ENCODE measurements at regions not wholly inside any gene's neighbourhood (a gene's known extent, or its start where the extent isn't known, plus 50 kb on each side); places are given as distances from the start of the nearest gene placed in this dataset.

DNA sequence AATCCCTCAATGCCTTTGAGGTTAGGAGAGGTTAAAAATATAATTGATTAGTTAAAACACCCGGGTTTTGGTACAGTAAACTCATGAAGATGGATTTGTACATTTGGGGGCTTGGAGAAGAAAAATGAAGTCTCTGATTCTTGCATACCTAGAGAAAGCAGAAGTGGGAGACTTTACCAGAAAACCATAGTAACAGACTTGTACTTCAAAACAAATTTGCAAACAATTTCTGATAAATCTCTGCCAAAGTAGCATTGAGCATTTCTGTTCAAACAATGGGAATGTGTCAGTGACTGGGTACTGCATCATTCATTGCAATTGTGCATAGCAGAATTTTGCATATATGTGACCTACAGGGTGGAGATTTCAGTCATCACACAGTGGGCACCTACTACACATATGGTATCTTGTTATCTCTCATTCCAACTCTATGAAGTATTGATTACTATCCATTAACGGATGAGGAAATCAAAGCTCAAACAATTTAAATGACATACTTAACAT is 256.9 kb downstream of the PLK2 start:
- TF ChIP-seq, protein P1, sequence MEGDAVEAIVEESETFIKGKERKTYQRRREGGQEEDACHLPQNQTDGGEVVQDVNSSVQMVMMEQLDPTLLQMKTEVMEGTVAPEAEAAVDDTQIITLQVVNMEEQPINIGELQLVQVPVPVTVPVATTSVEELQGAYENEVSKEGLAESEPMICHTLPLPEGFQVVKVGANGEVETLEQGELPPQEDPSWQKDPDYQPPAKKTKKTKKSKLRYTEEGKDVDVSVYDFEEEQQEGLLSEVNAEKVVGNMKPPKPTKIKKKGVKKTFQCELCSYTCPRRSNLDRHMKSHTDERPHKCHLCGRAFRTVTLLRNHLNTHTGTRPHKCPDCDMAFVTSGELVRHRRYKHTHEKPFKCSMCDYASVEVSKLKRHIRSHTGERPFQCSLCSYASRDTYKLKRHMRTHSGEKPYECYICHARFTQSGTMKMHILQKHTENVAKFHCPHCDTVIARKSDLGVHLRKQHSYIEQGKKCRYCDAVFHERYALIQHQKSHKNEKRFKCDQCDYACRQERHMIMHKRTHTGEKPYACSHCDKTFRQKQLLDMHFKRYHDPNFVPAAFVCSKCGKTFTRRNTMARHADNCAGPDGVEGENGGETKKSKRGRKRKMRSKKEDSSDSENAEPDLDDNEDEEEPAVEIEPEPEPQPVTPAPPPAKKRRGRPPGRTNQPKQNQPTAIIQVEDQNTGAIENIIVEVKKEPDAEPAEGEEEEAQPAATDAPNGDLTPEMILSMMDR (IDR thresholded peaks at IDR 0.05): no peak
- TF ChIP-seq POLR2A (IDR thresholded peaks at IDR 0.05) (no peak), POLR2AphosphoS5 (IDR thresholded peaks at IDR 0.05) (no peak), EP300 (IDR thresholded peaks at IDR 0.05) (no peak)
